Astrocyte (in vitro differentiated cells and primary cell): ENCODE measurements at regions not wholly inside any gene's neighbourhood (a gene's known extent, or its start where the extent isn't known, plus 50 kb on each side); places are given as distances from the start of the nearest gene placed in this dataset.

Experiments used
- DNase-seq: peaks from one replicate; pipeline ENCODE4 v3.0.0-alpha.2; 2010; ENCODE audit warnings: low read depth
- FAIRE-seq: peaks from 2 replicates; lab custom pipeline; 2011; peaks lifted over from hg19 to GRCh38; lab: Jason Lieb, UNC
- H2AFZ ChIP-seq: 2 replicates; pipeline ENCODE4 v1.6.0; 2012; ENCODE audit warnings: low read depth, low read length, inconsistent platforms
- H3K27ac ChIP-seq: 2 replicates; pipeline ENCODE4 v1.5.1; 2011; ENCODE audit warnings: low read depth, low read length, inconsistent platforms
- H3K27me3 ChIP-seq: 2 replicates; pipeline ENCODE4 v1.6.0; 2011; ENCODE audit warnings: low read length, inconsistent platforms; ENCODE audit not compliant: insufficient read depth
- H3K36me3 ChIP-seq: 2 replicates; pipeline ENCODE4 v1.5.1; 2011; ENCODE audit warnings: low read length, inconsistent platforms; ENCODE audit not compliant: insufficient read depth
- H3K4me1 ChIP-seq: 2 replicates; pipeline ENCODE4 v1.5.1; 2011; ENCODE audit warnings: low read length, inconsistent platforms; ENCODE audit not compliant: insufficient read depth
- H3K4me2 ChIP-seq: 2 replicates; pipeline ENCODE4 v1.6.0; 2012; ENCODE audit warnings: low read length, inconsistent platforms
- H3K4me3 ChIP-seq: 2 replicates; pipeline ENCODE4 v1.5.1; 2011; ENCODE audit warnings: low read depth, mild to moderate bottlenecking, low read length, inconsistent platforms; ENCODE audit not compliant: insufficient read depth
- H3K79me2 ChIP-seq: 2 replicates; pipeline ENCODE4 v1.6.0; 2012; ENCODE audit warnings: mild to moderate bottlenecking, low read length, inconsistent platforms; ENCODE audit not compliant: insufficient read depth
- H3K9ac ChIP-seq: 2 replicates; pipeline ENCODE4 v1.6.0; 2012; ENCODE audit warnings: mild to moderate bottlenecking, low read length, inconsistent platforms
- H3K9me3 ChIP-seq: 2 replicates; pipeline ENCODE4 v1.5.1; 2012; ENCODE audit warnings: low read depth, mild to moderate bottlenecking, low read length, inconsistent platforms; ENCODE audit not compliant: insufficient read depth
- H4K20me1 ChIP-seq: 2 replicates; pipeline ENCODE4 v1.6.0; 2012; ENCODE audit warnings: low read length, inconsistent platforms; ENCODE audit not compliant: insufficient read depth
- H3K27ac Mint-ChIP-seq: one replicate; pipeline ENCODE4 v1.8.0; 2021; ENCODE audit warnings: mild to moderate bottlenecking, mixed read lengths; ENCODE audit not compliant: unreplicated experiment
- H3K27me3 Mint-ChIP-seq: one replicate; pipeline ENCODE4 v1.8.0; 2021; ENCODE audit warnings: low read depth, mixed read lengths; ENCODE audit not compliant: unreplicated experiment
- H3K36me3 Mint-ChIP-seq: one replicate; pipeline ENCODE4 v1.8.0; 2021; ENCODE audit warnings: low read depth, mixed read lengths; ENCODE audit not compliant: unreplicated experiment
- H3K4me1 Mint-ChIP-seq: one replicate; pipeline ENCODE4 v1.8.0; 2021; ENCODE audit warnings: low read depth, mixed read lengths; ENCODE audit not compliant: unreplicated experiment
- H3K4me3 Mint-ChIP-seq: one replicate; pipeline ENCODE4 v1.8.0; 2021; ENCODE audit warnings: mild to moderate bottlenecking, moderate library complexity, mixed read lengths; ENCODE audit not compliant: unreplicated experiment
- H3K9me3 Mint-ChIP-seq: one replicate; pipeline ENCODE4 v1.8.0; 2021; ENCODE audit warnings: mild to moderate bottlenecking, mixed read lengths; ENCODE audit not compliant: unreplicated experiment
- EZH2 ChIP-seq: IDR thresholded peaks from 2 replicates; pipeline ENCODE4 v1.6.1; 2012; ENCODE audit warnings: mild to moderate bottlenecking, low read length, inconsistent platforms; ENCODE audit not compliant: insufficient read depth
- TF ChIP-seq, protein P1 (sequence below): IDR thresholded peaks from 2 replicates; pipeline ENCODE4 v1.5.1; 2011; ENCODE audit warnings: low read depth, mild to moderate bottlenecking, inconsistent platforms, low read length, moderate library complexity; ENCODE audit not compliant: insufficient read depth

DNA sequence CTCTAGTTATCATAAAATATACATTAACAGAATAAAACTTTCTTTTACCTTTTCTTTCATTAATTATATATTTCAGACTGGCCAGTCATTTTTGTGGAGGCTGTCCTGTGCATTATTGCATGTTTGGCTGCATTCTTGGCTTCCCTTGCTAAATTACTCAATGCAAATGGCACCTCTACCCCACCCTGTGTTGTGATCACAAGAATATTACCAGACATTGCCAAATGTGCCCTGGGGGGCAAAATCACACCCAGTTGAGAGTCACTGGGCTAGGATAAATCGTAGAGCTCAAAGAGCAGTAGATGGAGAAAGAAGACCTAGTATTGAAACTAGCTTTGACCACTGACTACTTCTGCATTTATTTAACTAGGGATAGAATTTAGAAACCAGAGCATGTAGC, 1257.8 kb upstream of the TENM4 start:
- no peaks in the 10 kb centered on the region for H3K79me2 ChIP-seq
- no peaks in the 10 kb centered on the region for H3K27me3 Mint-ChIP-seq
- H3K9ac ChIP-seq = no peak overlapping the region
- H2AFZ ChIP-seq = no peak overlapping the region
- peaks cover 26% of the 10 kb centered on the region for H3K4me1 Mint-ChIP-seq
- TF ChIP-seq EZH2 = no peak
- TF ChIP-seq, protein P1, sequence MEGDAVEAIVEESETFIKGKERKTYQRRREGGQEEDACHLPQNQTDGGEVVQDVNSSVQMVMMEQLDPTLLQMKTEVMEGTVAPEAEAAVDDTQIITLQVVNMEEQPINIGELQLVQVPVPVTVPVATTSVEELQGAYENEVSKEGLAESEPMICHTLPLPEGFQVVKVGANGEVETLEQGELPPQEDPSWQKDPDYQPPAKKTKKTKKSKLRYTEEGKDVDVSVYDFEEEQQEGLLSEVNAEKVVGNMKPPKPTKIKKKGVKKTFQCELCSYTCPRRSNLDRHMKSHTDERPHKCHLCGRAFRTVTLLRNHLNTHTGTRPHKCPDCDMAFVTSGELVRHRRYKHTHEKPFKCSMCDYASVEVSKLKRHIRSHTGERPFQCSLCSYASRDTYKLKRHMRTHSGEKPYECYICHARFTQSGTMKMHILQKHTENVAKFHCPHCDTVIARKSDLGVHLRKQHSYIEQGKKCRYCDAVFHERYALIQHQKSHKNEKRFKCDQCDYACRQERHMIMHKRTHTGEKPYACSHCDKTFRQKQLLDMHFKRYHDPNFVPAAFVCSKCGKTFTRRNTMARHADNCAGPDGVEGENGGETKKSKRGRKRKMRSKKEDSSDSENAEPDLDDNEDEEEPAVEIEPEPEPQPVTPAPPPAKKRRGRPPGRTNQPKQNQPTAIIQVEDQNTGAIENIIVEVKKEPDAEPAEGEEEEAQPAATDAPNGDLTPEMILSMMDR = no peak
- FAIRE-seq (no peak), DNase-seq (no peak)
- H3K4me3 ChIP-seq = no peak overlapping the region
- H3K36me3 ChIP-seq = no peaks in the 10 kb centered on the region
- no peak overlapping the region for H3K27ac ChIP-seq
- H3K4me3 Mint-ChIP-seq = no peak overlapping the region
- H3K4me2 ChIP-seq = no peak overlapping the region
- H3K27me3 ChIP-seq = no peaks in the 10 kb centered on the region
- no peaks in the 10 kb centered on the region for H3K9me3 ChIP-seq
- H3K4me1 ChIP-seq = no peaks in the 10 kb centered on the region
- no peaks in the 10 kb centered on the region for H3K36me3 Mint-ChIP-seq
- no peak overlapping the region for H3K27ac Mint-ChIP-seq
- no peaks in the 10 kb centered on the region for H3K9me3 Mint-ChIP-seq
- H4K20me1 ChIP-seq = no peaks in the 10 kb centered on the region

DNA sequence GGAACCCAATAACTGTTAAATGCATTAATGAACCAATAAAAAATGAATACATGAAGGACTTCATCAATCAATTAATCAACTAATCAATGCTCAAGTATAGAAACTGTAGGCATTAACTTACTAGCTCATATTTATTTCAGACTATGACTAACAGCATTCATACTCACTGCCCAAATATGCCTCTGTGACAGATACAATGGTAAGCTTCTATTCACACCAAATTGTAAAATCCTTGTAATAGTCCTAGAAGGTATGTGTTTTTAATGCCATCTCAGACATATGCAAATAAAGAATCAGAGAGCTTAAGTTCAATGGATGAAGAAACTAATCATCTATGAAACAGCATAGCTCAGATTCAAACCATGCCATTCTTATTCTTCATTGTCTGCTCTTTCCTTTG, 1253.6 kb upstream of the TENM4 start:
- no peak overlapping the region for H3K27ac Mint-ChIP-seq

DNA sequence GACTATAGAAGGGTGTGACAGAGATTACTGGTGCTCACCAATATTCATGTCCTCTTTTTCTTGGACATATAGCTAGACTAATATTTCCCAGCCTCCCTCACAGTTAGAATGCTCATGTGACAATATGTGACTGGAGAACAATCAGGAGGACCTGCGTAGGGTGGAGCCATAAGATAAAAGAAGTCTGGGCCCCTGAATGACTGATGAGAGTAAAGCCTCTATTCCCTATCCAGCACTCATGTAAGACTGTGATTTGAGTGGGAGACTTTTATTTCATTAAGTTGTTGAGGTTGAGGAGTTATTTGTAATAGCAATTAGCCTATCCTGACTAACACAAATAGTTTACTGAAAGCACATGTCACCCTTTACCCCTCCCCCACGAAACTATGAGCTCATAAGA, 1247.1 kb upstream of the TENM4 start:
- no peak overlapping the region for H3K4me2 ChIP-seq
- H3K9ac ChIP-seq = no peak overlapping the region
- H3K9me3 Mint-ChIP-seq = no peaks in the 10 kb centered on the region
- H3K4me1 ChIP-seq = no peaks in the 10 kb centered on the region
- DNase-seq = no peak
- FAIRE-seq = no peak
- H4K20me1 ChIP-seq = no peaks in the 10 kb centered on the region
- no peaks in the 10 kb centered on the region for H3K27me3 Mint-ChIP-seq
- no peak overlapping the region for H3K4me3 ChIP-seq
- no peak for TF ChIP-seq EZH2
- TF ChIP-seq, protein P1 = no peak
- no peaks in the 10 kb centered on the region for H3K27me3 ChIP-seq
- no peak overlapping the region for H3K27ac Mint-ChIP-seq
- no peak overlapping the region for H3K4me3 Mint-ChIP-seq
- no peaks in the 10 kb centered on the region for H3K79me2 ChIP-seq
- no peaks in the 10 kb centered on the region for H3K4me1 Mint-ChIP-seq
- no peaks in the 10 kb centered on the region for H3K9me3 ChIP-seq
- no peak overlapping the region for H2AFZ ChIP-seq
- H3K27ac ChIP-seq = no peak overlapping the region
- no peaks in the 10 kb centered on the region for H3K36me3 Mint-ChIP-seq
- no peaks in the 10 kb centered on the region for H3K36me3 ChIP-seq

More for the DNA sequence above, 1253.6 kb upstream of the TENM4 start:
- Histone ChIP-seq H3K9ac (no peak overlapping the region), H3K9me3 (no peaks in the 10 kb centered on the region), H3K27ac (no peak overlapping the region), H3K79me2 (no peaks in the 10 kb centered on the region), H3K4me2 (no peak overlapping the region), H3K4me3 (no peak overlapping the region), H3K4me1 (no peaks in the 10 kb centered on the region), H2AFZ (no peak overlapping the region), H3K27me3 (no peaks in the 10 kb centered on the region), H3K36me3 (no peaks in the 10 kb centered on the region), H4K20me1 (no peaks in the 10 kb centered on the region)
- Mint-ChIP-seq H3K4me3 (no peak overlapping the region), H3K9me3 (no peaks in the 10 kb centered on the region), H3K36me3 (no peaks in the 10 kb centered on the region), H3K27me3 (no peaks in the 10 kb centered on the region), H3K4me1 (peaks cover 3% of the 10 kb centered on the region)
- FAIRE-seq (no peak), DNase-seq (no peak)
- TF ChIP-seq, protein P1 = no peak
- TF ChIP-seq EZH2 = no peak
